C4-2B (cell line): ENCODE measurements at regions not wholly inside any gene's neighbourhood (a gene's known extent, or its start where the extent isn't known, plus 50 kb on each side); places are given as distances from the start of the nearest gene placed in this dataset.

Source experiments
- H3K27ac ChIP-seq: fragments of 450-650 bp; 2 replicates; pipeline ENCODE4 v1.5.1; 2017
- CTCF ChIP-seq: fragments of 450-650 bp; conservative IDR thresholded peaks from 2 replicates; pipeline ENCODE4 v1.5.1; 2017; ENCODE audit warnings: mild to moderate bottlenecking
- ZFX ChIP-seq: fragments of 450-650 bp; IDR thresholded peaks from 2 replicates; pipeline ENCODE4 v1.6.1; 2017

DNA sequence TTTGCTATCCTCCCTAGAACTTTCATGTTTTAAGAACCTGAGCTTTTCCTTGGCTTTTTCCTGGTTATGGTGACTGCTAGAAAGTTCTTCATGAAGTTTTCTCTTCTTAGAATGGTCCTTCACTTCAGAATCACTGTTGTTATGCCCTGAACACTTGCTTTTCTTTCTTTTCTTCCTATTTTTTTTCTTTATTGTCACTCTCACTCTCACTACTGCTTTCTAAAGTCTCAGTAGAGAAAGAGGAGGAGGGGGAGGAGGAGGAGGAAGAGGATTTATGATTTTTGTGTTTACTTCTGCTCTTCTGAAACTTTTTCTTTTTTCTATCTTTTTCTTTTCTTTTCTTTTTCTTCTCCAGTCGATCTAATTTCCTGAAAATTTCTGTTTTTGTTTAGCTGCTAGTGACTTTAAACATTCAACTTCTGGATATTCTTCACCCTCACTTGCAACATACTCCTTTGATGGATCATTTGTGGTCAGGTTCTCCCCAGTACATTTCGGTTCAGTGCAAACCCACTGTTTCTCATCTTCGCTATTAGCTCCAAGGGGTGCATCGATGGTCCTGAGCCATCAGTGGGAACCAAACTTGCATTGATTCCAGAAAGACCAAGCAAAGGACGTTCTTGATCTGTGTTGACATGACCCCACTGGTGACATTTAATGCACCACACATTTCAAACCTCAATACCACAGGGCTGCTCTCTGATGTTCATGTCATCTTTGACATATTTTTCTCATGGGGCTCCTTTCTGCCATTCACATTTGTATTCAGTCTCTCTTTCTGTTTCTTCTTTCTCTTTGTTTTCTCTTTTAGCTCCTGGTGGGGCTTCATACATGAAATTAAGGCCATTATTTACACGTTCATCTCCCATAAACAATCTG lies 81.6 kb upstream of the HAND1 start:
- H3K27ac ChIP-seq = no peak overlapping the region
- no peak for TF ChIP-seq CTCF
- no peak for TF ChIP-seq ZFX

- no peak for TF ChIP-seq ZFX
- no peak for TF ChIP-seq CTCF
- no peak overlapping the region for H3K27ac ChIP-seq
Observed at GRCh38 chr5:154557548-154557947, 79.5 kb upstream of the HAND1 start.

- no peak overlapping the region for H3K27ac ChIP-seq
- TF ChIP-seq CTCF (no peak), ZFX (no peak)
Observed at GRCh38 chr5:154547551-154547950, 69.5 kb upstream of the HAND1 start.

- TF ChIP-seq CTCF = no peak
- TF ChIP-seq ZFX = no peak
- no peak overlapping the region for H3K27ac ChIP-seq
Observed at GRCh38 chr5:154546719-154547118, 68.7 kb upstream of the HAND1 start.

GRCh38 chr5:154544646-154545045 lies 66.6 kb upstream of the HAND1 start:
- TF ChIP-seq ZFX (no peak), CTCF (no peak)
- no peak overlapping the region for H3K27ac ChIP-seq

- H3K27ac ChIP-seq = no peak overlapping the region
- TF ChIP-seq ZFX (no peak), CTCF (no peak)
Observed at GRCh38 chr5:154543380-154543779, 65.4 kb upstream of the HAND1 start.

- H3K27ac ChIP-seq = no peak overlapping the region
- no peak for TF ChIP-seq ZFX
- TF ChIP-seq CTCF = no peak
Observed at GRCh38 chr5:154542581-154542980, 64.6 kb upstream of the HAND1 start.
